Epidermal melanocyte (primary cell): ENCODE measurements at regions not wholly inside any gene's neighbourhood (a gene's known extent, or its start where the extent isn't known, plus 50 kb on each side); places are given as distances from the start of the nearest gene placed in this dataset.

Source experiments
- DNase-seq: peaks from one replicate; pipeline ENCODE4 v3.0.0; 2011; ENCODE audit warnings: low spot score; ENCODE audit not compliant: insufficient read length

- no peak for DNase-seq
Measured at GRCh38 chr3:117645561-117646242, 936.1 kb downstream of the TUSC7 start.

- no peak for DNase-seq
Measured at GRCh38 chr3:117647435-117647834, 937.9 kb downstream of the TUSC7 start.

GRCh38 chr3:117651246-117651645, 941.7 kb downstream of the TUSC7 start:
- DNase-seq = no peak

- DNase-seq = no peak
Measured at GRCh38 chr3:117656391-117656790, 946.8 kb downstream of the TUSC7 start.

- no peak for DNase-seq
Measured at GRCh38 chr3:117657278-117657677, 947.7 kb downstream of the TUSC7 start.

GRCh38 chr3:117660941-117661817, 951.6 kb downstream of the TUSC7 start:
- DNase-seq = no peak

- DNase-seq = no peak
Measured at GRCh38 chr3:117661818-117662095, 952.2 kb downstream of the TUSC7 start.

GRCh38 chr3:117665296-117665695, 955.7 kb downstream of the TUSC7 start:
- no peak for DNase-seq

- DNase-seq = no peak
Measured at GRCh38 chr3:117666325-117666724, 956.7 kb downstream of the TUSC7 start.

GRCh38 chr3:117666812-117667211, 957.2 kb downstream of the TUSC7 start:
- DNase-seq = no peak

- DNase-seq = no peak
Measured at GRCh38 chr3:117669774-117670173, 960.2 kb downstream of the TUSC7 start.

- no peak for DNase-seq
Measured at GRCh38 chr3:117671722-117672318, 962.2 kb downstream of the TUSC7 start.

GRCh38 chr3:117674321-117674720, 964.7 kb downstream of the TUSC7 start:
- DNase-seq = no peak

GRCh38 chr3:117681619-117682018, 972.0 kb downstream of the TUSC7 start:
- no peak for DNase-seq

- DNase-seq = no peak
Measured at GRCh38 chr3:117687096-117687495, 977.5 kb downstream of the TUSC7 start.

- no peak for DNase-seq
Measured at GRCh38 chr3:117688583-117688982, 979.0 kb downstream of the TUSC7 start.

- DNase-seq = no peak
Measured at GRCh38 chr3:117691526-117691925, 981.9 kb downstream of the TUSC7 start.

- no peak for DNase-seq
Measured at GRCh38 chr3:117692416-117692995, 982.9 kb downstream of the TUSC7 start.

GRCh38 chr3:117695321-117695720, 985.7 kb downstream of the TUSC7 start:
- DNase-seq = no peak

- no peak for DNase-seq
Measured at GRCh38 chr3:117695871-117696645, 986.5 kb downstream of the TUSC7 start.

GRCh38 chr3:117696851-117697407, 987.4 kb downstream of the TUSC7 start:
- DNase-seq = no peak
